ENCODE measurements at regions not wholly inside any gene's neighbourhood (a gene's known extent, or its start where the extent isn't known, plus 50 kb on each side); places are given as distances from the start of the nearest gene placed in this dataset.
A peak's percentile ranks its signal among the peaks of the same experiment; 100 is the strongest.
"Not testable (repeated sequence)": the region's sequence is repeated elsewhere in the genome, so short reads cannot be mapped to it uniquely, and the experiment has no call there.

GRCh38 chr13:57897225-57897624, 265.7 kb downstream of the PCDH17 start:
- no peak for DNase-seq (ENCODE audit: low read depth)
- H3K4me3 ChIP-seq (ENCODE audit: low read depth, low read length) = no peak overlapping the region
- TF ChIP-seq CTCF (IDR thresholded peaks at IDR 0.05; ENCODE audit: control insufficient read depth, extremely low read depth, insufficient read depth) = no peak

- TF ChIP-seq CTCF (IDR thresholded peaks at IDR 0.05; ENCODE audit: control insufficient read depth, extremely low read depth, insufficient read depth) = no peak
- no peak for DNase-seq (ENCODE audit: low read depth)
- H3K4me3 ChIP-seq (ENCODE audit: low read depth, low read length) = no peak overlapping the region
Measured at GRCh38 chr13:57899096-57899495, 267.6 kb downstream of the PCDH17 start.

DNA sequence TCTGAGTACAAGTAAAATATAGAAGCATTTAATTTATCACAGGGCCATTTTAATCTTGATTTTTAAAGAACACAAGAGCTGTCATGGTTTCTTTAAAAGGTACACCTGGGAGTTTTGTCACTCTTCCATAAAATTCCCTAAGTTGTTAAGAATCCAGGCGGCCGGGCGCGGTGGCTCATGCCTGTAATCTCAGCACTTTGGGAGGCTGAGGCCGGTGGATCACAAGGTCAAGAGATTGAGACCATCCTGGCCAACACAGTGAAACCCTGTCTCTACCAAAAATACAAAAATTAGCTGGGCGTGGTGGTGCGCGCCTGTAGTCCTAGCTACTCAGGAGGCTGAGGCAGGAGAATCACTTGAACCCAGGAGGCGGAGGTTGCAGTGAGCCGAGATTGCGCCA, 278.3 kb downstream of the PCDH17 start:
- not testable (repeated sequence) for DNase-seq (ENCODE audit: low read depth); H3K4me3 ChIP-seq (ENCODE audit: low read depth, low read length)

DNA sequence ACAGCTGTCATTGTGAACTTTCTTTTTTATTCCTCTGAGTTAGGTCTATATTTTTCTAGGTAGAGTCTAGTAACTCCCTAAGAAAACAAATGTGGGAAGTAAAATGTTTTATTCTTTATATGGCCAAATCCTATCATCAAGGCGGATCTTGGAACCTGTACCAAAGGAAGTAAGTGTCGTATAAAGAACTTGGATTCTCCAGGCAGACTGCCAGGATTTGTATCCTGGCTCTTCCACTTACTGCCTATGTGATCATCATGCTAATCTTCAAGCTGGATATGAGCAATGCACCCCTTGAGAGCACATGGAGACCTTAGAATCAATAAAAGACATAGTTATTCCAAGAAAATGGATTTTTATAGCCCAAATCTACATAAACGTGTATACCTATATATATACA, 286.5 kb downstream of the PCDH17 start:
- no peak overlapping the region for H3K4me3 ChIP-seq (ENCODE audit: low read depth, low read length)
- DNase-seq (ENCODE audit: low read depth) = peak; percentile 17
- no peak for TF ChIP-seq CTCF (IDR thresholded peaks at IDR 0.05; ENCODE audit: control insufficient read depth, extremely low read depth, insufficient read depth)

DNA sequence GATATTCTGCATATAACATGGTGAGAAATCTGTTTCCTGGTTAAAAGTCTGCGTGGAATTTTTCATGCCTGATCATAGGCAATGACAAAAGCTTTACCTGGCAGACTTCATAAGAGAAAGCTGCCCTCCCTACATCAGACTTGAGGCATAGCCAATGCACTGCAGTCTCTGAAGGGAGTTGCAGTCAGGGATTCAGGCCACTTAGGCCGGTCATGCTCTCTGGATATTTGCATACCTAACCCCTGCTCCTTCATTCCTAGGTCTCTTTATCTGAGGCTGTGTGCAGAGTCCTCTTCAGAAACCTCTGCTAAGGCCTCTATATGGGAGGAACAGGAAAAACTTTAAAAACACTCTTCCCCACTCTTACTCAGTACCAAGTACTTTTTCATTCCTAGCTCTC, 287.4 kb downstream of the PCDH17 start:
- DNase-seq (ENCODE audit: low read depth) = no peak
- no peak overlapping the region for H3K4me3 ChIP-seq (ENCODE audit: low read depth, low read length)

DNA sequence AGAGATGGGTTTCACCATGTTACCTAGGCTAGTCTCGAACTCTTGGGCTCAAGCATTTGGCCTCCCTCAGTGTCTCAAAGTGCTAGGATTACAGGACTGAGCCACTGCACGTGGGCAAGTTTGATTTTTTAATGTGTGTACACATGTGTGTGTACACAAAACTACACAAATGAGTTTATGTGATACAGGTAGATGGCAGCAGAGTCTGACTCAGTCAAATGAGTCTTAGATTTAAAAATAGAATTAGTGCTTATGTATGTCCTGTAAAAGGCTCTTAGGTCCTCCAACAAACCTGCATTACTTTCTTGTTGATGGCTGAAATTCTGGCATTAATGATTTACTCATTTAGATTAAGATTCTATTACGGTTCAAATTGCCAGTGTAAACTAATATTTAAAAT, 293.7 kb downstream of the PCDH17 start:
- no peak overlapping the region for H3K4me3 ChIP-seq (ENCODE audit: low read depth, low read length)
- no peak for TF ChIP-seq CTCF (IDR thresholded peaks at IDR 0.05; ENCODE audit: control insufficient read depth, extremely low read depth, insufficient read depth)
- DNase-seq (ENCODE audit: low read depth) = peak; percentile 0

More for the DNA sequence above, 287.4 kb downstream of the PCDH17 start:
- TF ChIP-seq CTCF (IDR thresholded peaks at IDR 0.05; ENCODE audit: control insufficient read depth, extremely low read depth, insufficient read depth) = no peak

DNA sequence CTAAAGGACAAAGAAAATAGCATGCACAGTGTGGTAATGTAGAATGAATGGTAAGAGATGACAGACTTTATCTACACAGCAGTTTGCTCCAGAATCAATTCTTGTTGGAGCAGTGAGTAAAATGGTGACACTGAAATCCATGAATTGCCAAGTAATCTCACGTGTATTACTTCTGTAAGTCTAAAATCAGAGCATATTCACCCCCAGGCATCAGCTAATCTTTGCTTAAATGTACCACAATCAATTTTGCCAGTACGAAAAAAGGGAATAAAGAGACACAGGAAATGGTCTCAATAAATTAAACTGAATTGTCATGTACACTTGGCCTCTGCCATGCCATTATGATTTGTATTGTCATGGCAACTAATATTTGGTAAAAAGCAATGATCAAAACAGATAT, 294.2 kb downstream of the PCDH17 start:
- DNase-seq (ENCODE audit: low read depth) = no peak
- H3K4me3 ChIP-seq (ENCODE audit: low read depth, low read length) = no peak overlapping the region
- no peak for TF ChIP-seq CTCF (IDR thresholded peaks at IDR 0.05; ENCODE audit: control insufficient read depth, extremely low read depth, insufficient read depth)

- no peak for TF ChIP-seq CTCF (IDR thresholded peaks at IDR 0.05; ENCODE audit: control insufficient read depth, extremely low read depth, insufficient read depth)
- DNase-seq (ENCODE audit: low read depth) = no peak
- no peak overlapping the region for H3K4me3 ChIP-seq (ENCODE audit: low read depth, low read length)
Measured at GRCh38 chr13:57932061-57932460, 300.5 kb downstream of the PCDH17 start.

All from LNCaP clone FGC (cell line).